Pulmonary artery endothelial cell (primary cell): ENCODE measurements at regions not wholly inside any gene's neighbourhood (a gene's known extent, or its start where the extent isn't known, plus 50 kb on each side); places are given as distances from the start of the nearest gene placed in this dataset.
"Not testable (repeated sequence)": the region's sequence is repeated elsewhere in the genome, so short reads cannot be mapped to it uniquely, and the experiment has no call there.

Experiments
- DNase-seq: peaks from one replicate; pipeline ENCODE4 v3.0.0-alpha.2; 2011; ENCODE audit warnings: low read depth, low spot score

- no peak for DNase-seq
Observed at GRCh38 chr2:185374878-185375277, 363.7 kb upstream of the FSIP2 start.

DNA sequence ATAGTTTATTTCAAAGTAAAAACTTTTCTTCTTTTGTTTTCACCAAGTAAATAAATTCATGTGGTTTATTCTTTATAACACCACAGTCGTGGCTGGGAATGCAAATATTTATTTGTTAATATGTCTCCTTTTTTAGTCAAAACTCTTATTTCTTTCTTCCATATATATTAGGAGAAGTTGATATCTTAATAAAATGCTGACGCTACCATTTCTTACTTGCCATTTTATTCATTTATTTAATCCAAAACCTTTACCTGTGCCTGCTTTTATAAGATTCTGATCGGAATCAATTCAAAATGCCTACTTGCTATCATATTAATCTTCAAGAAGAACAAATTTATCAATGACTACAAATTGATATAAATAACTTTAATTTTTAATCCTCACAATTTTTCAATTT is 362.9 kb upstream of the FSIP2 start:
- no peak for DNase-seq

DNA sequence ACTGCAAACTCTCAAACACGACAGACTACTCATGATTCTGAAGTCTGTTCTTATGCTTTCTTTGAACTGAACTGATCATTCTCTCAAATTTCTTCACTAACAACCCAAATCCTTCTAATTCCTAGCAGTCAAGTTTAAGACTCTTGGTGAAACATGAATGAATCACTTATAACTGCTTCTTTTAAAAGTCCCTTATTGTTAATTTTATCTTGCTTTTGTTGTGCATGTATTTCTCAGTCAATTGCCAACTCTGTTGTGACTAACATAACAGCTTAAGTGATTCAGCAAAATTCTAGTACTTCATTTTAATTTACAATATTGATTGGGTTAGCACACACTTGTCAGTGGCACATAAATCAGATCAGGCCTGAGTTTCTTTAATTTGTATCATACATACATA is 357.0 kb upstream of the FSIP2 start:
- DNase-seq, result no peak

GRCh38 chr2:185384822-185385560 is 353.6 kb upstream of the FSIP2 start:
- no peak for DNase-seq

- no peak for DNase-seq
Observed at GRCh38 chr2:185388226-185388625, 350.4 kb upstream of the FSIP2 start.

GRCh38 chr2:185391543-185391942 is 347.1 kb upstream of the FSIP2 start:
- no peak for DNase-seq

- no peak for DNase-seq
Observed at GRCh38 chr2:185393091-185393490, 345.5 kb upstream of the FSIP2 start.

DNA sequence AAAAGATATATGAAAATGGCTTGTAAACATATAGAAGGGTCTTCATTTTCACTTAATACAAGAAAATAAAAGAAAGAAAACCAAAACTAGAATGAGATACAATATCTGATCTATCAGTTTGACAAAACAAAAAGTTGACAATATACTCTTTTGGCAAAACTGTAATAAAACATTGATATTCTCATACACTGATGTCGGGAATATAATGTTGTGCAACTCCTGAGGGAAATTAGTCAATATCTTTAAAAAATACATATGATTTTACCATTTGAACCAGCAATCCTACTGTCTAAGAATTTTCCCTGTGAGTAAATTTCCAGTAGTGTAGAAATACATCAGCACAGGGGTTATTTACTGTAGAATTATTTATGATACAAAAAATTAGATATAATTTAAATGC is 336.1 kb upstream of the FSIP2 start:
- DNase-seq, result no peak

GRCh38 chr2:185404578-185404977 is 334.0 kb upstream of the FSIP2 start:
- no peak for DNase-seq

DNA sequence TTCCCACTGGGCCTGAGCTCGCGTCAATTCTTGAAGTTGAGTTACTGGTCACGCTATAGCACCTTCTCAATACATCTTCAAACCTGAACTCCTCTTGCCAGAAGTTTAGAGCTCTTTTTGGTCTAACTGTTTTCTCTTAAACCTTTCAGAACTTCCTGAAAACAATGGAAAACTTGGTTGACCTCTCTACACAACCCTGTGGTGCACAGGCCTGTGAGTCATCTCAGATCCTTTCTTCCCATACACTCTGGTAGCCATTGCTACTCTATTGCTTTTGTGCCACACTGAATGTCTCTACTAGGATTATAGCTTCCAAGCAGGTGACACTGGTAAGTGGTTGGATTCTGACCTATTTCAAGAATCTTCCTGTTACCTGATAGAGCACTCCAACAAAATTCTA is 321.5 kb upstream of the FSIP2 start:
- no peak for DNase-seq

DNA sequence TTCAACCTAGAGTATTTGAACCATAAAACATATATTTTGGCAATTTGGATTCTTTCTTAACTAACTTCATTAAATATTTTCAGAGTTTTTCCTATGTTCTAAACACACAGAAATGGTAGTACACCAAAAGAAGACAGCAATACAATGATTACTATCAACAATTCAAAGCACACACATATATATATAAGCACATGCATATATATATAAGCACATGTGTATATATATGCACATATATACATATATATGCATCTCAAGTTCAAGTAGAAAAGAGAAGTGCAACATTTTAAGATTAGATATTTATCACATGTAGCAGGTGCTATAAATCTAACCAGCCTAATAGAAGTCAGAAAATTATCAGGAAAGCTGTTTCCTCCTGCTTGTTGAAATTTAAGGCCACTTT is 320.9 kb upstream of the FSIP2 start:
- no peak for DNase-seq

DNA sequence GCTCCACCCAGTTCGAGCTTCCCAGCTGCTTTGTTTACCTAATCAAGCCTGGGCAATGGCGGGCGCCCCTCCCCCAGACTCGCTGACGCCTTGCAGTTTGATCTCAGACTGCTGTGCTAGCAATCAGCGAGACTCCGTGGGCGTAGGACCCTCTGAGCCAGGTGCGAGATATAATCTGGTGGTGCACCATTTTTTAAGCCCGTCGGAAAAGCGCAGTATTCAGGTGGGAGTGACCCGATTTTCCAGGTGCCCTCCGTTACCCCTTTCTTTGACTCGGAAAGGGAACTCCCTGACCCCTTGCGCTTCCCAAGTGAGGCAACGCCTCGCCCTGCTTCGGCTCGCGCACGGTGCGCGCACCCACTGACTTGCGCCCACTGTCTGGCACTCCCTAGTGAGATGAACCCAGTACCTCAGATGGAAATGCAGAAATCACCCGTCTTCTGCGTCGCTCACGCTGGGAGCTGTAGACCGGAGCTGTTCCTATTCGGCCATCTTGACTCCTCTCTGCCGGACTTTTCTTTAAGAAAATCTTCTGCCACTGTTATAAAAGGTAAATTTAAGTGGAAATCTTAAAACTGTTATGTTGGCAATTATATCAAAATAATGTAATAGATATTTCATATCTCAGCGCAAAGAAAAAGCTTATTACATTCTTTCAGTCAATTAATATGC is 313.5 kb upstream of the FSIP2 start:
- not testable (repeated sequence) for DNase-seq

- DNase-seq, result no peak
Observed at GRCh38 chr2:185428000-185428399, 310.6 kb upstream of the FSIP2 start.

- no peak for DNase-seq
Observed at GRCh38 chr2:185433824-185434223, 304.8 kb upstream of the FSIP2 start.

DNA sequence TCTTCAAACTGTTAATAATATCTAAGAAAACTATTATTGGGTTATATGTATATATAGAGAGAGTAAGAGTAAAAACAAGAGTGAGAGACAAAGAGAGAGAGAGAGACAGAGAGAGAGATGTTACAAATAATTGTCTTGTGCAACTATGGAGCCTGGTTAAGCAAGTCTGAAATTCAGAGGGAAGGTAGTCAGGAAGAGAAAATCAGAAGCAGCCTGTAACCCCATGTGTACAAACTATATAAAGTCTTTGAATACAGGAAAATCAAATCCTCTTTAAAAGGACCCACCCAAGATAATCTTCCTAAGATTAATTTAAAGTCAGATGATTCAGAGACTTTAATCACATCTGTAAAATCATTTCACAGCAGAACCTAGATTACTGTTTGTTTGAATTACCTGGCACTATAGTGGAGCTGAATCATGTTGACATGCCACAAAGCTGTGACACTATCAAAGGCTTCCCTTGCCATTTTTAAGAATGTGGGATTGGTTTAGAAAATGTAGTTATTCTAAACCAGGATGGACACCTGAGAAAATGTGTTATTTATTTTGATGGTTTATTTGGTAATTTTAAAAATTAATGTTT is 301.7 kb upstream of the FSIP2 start:
- DNase-seq, result no peak

DNA sequence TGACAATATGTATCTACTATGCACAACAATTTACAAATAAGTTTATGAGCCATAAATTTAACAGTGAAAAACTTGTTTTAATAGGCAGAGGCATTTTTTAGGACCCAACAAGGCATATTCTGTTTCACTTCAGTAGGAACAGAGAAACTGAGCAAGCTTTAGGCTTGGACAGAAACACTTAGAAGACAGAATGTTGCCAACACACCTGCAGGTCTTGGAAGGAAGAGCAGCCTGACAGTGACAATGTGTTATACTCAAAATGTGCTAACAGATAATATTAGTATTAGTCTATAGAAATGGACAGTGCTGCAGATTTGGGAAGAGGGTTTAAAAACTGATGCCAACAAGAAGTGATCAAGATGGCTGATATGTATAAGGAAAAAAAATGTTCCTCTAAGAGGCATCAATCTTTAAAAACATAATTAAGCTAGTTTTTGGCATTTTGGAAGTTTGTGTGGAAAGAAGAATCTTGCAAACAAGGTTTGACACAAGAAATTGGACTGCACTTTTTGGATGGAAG is 297.1 kb upstream of the FSIP2 start:
- DNase-seq, result no peak

- no peak for DNase-seq
Observed at GRCh38 chr2:185456517-185456916, 282.1 kb upstream of the FSIP2 start.

DNA sequence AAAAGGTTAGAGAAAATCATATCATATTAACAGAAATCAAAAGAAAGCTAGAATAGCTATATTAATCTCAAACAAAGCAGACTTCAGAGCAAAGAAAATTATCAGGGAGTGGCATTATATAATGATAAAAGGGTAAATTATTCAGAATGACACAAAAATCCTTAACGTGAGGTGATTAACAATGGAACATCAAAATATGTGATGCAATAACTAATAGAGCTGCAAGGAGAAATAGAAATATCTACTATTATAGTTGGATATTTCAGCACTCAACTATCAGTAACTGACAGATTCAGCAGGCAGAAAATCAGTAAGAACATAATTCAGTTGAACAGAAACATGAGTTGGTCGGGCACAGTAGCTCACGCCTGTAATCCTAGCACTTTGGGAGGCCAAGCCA is 275.1 kb upstream of the FSIP2 start:
- DNase-seq, result no peak

DNA sequence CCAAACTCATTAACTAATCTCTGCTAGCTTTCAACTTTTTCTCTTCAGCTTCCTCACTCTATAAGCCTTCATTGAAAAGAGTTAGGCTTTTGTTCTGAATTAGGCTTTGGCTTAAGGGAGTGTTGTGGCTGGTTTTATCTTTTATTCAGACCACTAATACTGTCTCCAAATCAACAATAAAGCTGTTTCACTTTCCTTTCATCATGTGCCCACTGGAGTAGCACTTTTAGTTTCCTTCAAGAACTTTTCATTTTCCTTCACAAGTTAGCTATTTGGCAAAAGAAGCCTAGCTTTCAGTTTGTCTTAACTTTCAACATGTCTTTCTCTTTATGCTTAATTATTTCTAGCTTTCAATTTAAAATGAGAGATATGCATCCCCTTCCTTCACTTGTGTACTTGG is 271.7 kb upstream of the FSIP2 start:
- no peak for DNase-seq

DNA sequence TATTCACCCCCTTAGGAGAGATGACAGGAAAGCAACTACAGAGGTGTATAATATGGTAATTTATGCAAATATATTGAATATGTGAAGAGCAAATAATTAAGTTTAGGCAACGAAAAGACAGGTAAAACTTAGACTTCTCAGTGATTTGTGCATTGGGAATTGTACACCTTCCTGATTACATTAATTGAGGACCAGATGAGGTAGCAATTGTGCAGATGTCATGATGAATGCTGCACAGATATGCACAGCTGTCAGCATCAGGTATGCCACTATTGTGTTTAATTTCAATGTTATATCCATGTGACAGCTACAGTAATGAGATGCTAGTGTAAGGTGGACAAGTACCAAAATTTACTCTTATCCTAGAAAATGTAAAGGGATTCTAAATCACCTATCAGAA is 267.2 kb upstream of the FSIP2 start:
- no peak for DNase-seq

DNA sequence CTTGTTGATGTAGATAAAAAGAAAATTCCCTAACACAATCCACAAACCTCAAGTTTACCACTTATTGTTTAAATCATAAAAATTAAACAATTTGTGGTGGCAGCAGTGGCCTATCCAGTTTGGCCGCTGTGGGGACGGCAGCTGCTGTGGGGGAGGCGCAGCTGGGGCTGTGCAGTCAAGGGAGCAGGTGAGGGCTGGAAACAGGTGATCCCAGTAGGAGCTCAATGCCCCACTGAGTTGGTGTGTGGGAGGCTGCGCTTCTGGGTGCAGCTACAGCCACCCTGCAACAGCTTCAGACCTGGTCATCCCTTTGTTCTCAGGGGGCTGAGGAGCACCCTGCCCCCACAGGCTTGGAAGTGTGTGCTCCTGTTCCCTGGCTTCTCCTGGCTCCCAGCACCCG is 266.0 kb upstream of the FSIP2 start:
- no peak for DNase-seq

DNA sequence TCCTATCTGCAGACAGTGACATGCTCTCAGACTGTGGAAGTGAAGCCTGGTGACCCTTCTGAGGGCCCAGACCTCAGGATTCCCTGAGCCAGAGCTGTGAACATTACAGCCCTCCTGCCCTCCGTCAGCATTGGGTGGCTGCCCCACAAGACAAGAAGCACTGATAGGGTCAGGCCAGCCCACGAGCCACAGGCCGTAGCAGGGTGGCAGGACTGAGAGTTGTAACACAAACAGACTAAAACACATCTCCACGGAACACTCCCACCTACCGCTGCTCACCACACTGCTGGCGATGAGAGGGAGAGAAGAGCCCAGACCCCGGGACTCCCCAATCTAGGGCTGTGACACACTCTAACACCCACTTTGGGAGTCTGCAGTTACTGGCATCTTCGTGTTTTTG is 264.8 kb upstream of the FSIP2 start:
- no peak for DNase-seq

- DNase-seq, result no peak
Observed at GRCh38 chr2:185475914-185476313, 262.7 kb upstream of the FSIP2 start.
